Skin of body (tissue), 1 donor: ENCODE measurements at regions not wholly inside any gene's neighbourhood (a gene's known extent, or its start where the extent isn't known, plus 50 kb on each side); places are given as distances from the start of the nearest gene placed in this dataset.

Source experiments
- DNase-seq: peaks from one replicate; lab custom pipeline; 2025; lab: John Stamatoyannopoulos, UW

DNA sequence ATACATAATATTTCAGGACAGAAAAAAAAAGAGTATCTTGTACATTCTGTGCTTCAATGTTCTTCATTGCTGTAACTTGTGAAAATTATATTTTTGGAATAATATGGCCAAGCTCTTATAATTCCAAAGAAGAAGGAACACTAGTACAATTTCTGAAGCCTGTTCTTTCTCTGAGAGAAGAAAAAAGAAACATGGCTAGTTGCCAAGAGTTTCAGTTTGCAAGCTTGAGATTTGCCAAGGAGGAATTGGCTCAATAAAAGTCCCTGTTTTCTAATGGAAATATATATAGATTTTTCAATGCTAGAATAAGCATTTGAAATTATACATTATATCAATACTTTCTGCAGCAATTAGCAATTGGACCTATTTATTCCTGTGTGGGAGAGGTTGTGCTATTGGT is 285.2 kb upstream of the NEGR1 start:
- peak; percentile 58 for DNase-seq

DNA sequence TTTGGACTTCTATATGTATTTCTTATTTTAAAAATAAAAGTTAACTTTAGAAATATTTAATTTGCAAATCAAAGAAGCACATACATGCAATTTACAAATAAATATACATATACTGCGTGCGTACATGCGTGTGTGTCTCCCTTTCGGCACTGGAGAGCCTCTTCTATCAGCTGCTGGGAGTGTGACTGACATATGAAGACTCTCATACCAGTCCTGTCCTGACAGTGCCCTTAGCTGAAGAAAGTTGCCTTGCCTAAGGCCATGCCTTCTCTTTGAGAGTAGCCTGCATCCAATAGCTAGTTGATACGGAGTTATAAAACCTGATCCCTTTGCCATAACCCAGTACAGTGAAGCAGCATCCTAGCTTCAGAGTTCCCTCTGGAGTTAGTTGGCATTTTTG is 282.4 kb upstream of the NEGR1 start:
- DNase-seq, result no peak

DNA sequence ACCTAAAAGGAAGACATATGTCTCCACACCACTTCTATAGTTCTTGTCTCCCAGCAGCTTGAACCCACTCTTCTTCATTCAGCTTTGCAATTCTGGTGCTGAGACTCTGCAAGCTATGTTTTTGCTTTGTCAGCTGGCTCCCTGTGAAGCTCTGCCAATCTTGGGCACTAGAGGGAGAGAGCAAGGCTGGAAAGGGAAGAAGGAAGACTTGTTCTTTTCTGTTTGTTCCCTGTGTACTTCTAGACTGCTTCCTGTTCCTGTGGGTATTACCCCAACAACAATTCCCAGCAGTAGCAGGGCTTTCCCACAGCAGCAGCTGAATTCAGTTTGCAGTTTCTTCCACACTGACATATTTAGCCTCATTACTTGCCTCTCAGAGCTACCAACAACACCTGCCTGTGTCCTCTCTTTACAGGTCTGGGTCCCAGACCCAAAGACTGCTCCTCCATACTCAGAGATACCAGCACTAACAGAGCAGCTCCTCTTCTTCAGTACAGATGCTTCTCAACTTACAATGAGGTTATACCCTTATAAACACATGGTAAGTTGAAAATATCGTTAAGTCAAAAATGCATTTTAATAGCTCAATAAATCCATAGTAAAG is 275.2 kb upstream of the NEGR1 start:
- no peak for DNase-seq

DNA sequence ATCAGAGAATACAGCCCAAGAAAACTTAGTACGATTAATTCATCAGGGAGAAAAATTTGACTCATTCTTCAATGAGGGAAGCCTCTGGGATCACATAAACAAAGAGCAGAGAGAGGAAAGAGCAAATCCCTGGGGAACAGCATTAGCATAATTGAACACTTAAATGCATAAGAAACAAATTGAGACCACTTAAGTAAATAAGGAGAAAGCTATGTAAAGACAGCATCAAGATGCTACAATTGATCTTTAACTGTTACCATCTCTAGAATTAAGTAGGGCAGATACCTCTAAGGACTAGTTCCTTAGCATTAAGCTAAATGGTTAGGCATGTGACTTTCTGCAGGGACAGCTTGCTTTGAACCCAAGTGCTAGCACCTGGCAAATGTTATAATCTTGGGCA is 265.1 kb upstream of the NEGR1 start:
- DNase-seq, result no peak

DNA sequence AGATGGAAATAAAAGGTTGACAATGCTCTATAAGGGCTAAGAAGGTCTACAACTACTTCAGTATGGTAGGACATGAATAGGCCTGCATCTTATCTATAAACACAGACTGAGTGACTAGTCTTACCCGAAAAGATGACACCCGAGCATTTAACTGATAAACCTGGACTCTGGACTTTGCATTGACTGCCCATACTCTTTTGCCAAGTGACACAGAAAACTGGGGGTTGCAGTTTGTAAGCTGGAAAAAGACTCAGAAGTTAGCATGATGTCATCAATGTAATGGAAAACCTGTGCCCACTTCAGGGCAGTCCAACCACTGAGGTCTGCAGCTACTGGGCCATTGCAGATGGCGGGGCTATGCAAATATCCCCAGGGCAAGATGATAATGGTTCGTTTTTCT is 258.3 kb upstream of the NEGR1 start:
- DNase-seq, result no peak

DNA sequence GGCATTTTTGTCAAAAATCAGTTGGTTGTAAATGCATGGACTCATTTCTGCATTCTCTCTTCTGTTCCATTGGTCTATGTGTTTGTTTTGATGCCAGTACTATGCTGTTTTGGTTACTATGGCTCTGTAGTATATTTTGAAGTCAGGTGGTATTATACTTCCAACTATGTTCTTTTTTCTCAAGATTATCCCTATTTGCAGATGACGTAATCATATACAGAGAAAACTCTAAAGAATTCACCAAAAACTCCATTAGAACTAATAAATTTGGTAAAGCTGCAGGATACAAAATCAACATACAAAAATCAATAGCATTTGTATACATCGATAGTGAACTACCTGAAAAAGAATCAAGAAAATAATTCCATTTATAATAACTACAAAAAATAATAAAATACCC is 253.1 kb upstream of the NEGR1 start:
- DNase-seq, result no peak

DNA sequence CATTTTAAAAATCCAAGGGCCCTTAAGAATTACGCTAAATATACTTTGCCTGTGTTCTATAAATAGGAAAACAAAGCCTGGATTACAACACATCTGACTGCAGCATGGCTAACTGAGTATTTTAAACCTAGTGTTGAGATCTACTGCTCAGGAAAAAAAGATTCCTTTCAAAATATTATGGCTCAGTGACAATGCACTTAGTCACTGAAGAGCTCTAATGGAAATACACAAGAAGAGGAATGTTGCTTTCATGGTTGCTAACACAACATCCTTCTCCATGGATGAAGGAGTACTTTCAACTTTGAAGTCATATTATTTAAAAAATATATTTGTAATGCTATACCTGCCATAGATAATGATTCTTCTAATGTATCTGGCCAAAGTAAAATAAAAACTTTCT is 248.3 kb upstream of the NEGR1 start:
- no peak for DNase-seq

DNA sequence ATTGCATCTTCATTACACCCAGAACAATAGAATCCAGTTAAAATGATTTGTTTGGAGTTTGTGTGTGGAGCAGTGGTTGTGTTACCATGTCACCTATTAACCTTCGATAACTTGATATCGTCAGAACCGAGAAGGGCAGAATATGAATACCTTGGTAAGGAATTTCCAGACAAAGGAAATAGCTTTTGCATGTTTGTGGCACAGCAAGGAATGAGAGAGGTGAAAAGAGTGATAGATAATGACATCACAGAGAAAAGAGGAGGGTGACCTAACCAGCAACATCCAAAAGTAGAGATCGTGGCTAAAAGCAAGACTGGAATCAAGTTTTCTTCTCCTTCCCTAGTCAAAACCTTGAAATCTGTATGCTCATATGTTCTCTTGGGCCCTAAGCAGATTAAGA is 244.6 kb upstream of the NEGR1 start:
- DNase-seq, result no peak

DNA sequence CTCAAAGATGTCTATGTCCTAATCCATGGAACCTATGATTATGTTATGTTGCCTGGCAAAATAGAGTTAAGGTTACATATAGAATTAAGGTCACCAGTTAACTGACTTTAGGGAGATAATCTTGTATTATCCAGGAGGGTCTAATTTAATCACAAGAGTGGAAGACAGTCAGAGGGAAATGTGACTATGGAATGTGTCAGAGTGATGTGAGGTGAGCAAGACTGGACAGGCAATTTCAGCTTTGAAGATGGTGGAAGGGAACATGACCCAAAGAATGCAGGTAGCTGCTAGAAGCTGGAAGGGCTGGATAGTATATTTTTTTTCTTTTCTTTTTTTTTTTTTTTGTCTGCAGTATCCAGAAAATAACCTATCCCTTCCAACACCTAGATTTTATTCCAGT is 241.7 kb upstream of the NEGR1 start:
- DNase-seq, result no peak

DNA sequence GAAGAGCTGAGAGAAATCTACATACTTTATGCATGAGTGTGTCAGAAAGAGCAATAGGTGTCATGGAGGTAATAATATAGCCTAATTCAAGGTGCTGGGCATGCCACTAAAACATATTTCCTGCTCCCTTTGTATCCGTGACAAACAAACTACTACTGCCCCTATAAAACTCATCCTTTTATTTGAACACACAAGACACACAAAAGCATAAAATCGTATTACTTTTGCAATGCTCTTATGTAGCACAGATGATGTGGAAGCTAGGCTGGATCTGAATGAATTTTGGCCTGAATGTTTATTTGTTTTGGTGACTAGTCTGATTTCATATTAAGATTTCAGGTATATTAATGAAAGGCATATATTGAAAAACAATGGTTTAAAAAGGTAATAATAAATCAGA is 239.3 kb upstream of the NEGR1 start:
- no peak for DNase-seq

DNA sequence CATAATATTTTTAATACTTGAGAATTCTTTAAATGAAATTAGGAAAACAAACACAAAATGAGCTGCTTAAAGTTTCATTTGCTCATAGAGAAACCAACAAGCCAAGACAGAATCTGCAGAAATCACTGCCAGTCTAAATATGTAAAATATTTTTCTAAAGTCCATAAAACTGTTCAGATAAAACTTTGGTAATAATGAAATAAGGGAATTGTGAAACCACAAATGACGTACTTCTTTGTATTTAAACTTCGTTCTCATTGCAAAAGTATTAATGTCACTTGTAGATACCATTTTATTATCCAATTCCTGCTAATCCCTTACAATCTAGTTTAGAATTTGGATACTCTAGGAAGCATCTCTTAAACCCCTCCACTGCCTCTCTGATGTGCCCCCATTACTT is 234.5 kb upstream of the NEGR1 start:
- DNase-seq, result peak; percentile 2

DNA sequence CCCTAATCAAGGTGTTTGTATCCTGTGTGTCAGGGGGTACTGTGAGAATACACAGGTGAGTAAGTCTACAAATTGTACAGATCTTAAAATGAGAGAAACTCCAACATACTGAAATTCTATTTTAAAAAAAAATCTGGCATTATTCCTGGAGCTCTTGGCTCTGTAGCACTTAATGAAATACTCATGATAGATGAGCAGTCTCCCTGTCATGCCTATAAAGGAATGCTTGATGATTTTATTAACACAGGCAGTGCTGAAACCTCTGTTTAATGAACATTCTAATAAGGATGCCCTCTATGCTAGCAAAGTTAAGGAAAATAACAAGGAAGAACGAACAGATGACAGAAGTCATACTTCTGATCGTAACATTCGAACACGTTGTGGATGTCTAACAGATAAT is 233.9 kb upstream of the NEGR1 start:
- no peak for DNase-seq

DNA sequence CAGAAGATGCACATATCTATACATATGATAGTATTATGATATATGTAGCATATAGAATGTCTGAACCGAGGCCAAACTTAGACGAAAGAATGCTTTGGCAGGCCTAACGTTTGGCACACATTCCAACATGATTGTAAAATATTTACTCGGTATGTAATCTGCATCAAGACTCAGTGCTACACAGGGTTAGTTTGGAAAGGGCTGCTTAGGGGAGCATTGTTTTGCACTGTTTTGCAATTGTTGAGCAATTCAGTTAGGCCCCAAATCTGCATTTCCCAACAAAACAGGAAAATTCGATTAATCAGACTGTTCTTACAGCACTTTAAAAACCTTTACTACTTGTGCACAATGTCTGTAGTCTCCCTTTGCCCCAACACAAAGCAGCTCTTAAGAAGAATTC is 216.0 kb upstream of the NEGR1 start:
- DNase-seq, result no peak

DNA sequence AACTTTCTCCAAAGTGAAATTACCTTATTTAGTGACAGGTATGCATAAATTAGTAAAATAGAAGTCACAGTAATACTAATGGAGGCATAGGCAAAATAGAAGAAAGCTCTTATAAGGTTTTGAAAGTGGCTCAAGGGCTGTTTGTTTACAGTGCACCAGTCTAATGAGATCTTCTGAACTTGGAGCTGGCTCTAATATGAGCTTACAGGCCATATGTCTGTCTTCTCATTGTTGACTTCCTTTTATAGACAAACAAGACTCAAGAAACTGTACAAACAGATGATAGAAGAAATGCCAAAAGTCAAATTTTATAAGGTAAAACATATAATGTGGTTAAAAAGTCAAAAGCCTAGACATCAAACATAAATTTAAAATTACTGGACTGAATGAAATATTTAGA is 207.5 kb upstream of the NEGR1 start:
- DNase-seq, result no peak

DNA sequence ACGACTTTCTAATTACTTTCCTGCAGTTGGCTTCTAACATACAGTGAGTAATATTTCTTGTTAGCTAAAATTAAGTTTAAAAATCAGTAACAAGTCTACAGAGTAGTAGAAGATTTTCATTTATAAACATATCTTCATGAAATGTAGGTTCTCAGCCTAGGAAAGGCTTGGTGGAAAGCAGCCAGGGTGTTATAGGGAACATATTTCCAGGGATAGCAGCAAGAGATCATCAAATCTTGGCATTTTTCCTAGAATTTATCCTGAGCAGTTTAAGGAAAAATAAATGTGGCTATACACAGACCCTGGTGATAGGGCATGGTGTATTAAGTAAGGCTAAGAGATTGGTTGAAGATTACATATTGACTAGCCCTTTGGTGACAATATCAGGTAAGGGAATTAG is 203.5 kb upstream of the NEGR1 start:
- DNase-seq, result peak; percentile 12

DNA sequence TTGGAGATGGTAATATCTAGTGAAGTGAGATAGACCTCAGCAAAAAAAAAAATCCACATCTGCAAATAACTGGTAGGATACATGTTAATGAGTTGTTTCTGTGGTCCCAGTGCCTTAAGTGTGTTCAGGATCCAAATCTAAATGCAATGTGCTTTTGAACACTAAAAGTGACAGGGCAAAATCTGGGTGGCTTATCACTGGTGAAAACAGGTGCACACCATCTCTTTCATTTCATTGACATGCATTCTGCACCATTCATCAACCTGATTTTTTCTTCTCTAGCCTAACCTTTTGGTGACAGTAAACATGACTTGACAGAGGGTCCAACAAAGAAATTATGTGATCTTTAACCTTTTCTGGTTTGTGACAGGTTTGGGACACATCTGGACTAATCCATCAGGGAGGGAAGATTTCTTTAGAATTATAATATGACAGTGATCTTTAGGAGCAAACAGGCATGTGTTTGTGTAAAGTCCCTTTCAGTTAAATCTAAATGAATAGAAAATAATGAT is 201.6 kb upstream of the NEGR1 start:
- DNase-seq, result no peak

DNA sequence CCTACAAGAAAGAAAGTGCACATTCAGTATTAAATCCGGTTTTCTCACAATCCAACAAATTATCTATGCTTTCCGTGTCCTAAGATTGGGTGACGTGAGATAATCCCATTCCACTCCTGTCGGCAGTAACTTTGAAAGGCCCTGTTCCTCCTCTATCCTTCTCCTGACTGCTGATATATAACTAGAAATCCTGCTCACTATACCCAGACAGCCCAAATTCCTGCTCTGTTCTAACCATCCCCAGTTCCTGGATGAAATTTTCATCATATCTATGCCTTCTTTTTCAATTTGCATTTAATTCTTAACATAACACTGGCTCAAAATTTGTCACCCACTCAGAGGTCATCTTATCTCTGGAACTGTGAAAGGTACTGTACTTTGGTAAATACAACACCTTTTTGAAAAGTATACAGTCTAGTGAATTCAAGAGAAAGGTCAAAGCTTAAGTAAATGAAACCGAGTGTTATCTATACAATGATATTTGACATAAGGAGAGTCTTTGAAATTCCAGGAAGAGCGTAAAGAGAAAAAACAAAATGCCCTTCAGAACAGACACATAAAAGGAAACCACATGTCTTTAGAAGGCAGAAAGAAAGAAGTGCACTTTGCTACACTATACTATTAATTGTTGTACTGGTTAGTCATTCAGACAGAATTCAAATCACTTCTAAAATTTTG is 200.5 kb upstream of the NEGR1 start:
- DNase-seq, result no peak

DNA sequence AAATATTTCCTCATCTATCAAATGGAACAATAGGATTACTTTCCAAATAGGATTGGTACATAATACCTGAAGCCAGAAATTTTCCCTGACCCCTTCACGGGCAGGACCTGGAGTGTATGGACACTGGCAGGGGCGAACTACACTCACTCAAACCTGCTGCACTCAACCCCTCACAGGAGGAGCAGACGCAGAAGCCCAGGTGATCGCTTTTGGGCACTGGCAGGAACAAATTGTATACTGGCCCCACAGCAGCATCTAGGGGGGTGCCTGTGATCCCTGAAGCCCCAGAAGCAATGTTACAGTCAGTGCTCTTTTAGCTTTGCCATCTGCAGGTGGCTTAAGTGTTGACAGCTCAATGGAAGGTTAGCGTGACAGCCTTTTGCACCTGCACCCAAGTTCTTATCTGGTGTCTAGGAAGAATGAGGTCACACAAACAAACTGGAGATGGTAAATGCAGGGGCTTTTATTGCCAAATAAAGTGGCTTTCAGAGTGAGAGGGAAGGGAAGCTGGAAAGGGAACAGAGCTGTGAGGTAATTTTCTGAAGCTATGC is 199.2 kb upstream of the NEGR1 start:
- no peak for DNase-seq

DNA sequence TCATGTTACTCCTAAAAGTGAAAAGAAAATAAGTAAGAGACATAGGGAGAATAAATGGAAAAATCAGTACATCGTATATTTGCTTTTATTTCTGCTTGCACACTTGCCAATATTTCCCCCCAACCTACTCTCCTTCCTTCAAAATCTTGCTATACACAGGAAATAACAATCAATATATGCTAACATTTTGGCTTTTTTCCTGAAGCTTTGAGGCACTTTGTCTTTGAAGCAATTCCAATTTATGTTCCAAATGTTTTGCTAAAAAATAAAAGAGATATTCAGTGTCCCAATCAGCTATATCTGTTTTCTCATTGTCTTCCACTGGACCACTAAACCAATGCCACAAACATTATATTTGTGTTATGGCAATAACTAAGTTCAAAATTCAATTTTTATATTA is 184.0 kb upstream of the NEGR1 start:
- DNase-seq, result no peak

DNA sequence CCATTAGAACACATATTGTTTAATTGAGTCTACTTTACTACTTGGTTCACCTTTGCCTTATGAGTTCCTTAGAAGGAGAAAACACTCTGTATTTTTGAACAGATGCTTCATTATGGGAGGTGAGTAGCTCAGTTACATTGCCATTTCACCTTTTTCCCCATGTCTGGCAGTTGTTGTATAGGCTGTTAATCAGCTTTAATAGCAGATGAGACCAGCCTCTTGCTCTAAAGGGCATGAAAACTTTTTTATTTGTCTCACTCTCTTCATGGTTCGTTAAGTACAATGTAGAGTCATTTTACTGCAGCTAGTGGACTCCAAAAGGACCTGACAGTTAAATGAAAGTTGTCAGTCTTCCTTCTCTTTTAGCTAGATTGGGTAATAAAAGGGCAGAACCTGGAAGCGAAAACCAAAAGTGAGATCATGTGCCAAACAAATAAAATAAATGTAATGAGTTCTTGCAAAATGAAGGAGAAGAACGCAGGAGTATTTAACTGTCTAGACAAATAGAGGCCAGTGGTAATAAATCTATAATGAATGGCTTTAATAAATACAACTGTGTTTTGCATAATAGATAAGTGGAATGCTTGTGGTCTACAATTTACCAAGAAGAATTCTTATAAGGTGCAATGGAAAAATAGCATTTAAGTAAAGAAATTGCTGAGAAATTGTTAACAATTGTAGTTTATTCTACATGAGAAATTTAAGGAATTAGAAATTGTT is 180.0 kb upstream of the NEGR1 start:
- no peak for DNase-seq

DNA sequence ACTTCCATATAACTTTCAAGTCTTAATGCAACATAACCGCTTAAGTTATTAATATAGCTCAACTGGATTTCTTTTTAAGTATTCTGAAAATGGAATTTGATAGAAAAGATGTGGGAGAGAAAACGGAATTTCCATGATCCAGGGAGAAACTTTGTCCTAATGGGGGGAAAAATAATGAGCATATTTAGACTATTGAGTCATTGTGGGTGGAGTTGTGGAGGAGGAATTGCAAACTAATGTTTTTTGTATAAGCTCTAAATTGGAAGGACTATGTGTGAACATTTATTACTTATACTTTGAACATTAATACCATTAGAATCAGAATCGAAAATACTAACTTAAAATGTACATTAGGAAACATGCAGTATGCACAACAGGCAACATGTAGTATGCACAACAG is 159.9 kb upstream of the NEGR1 start:
- DNase-seq, result no peak

DNA sequence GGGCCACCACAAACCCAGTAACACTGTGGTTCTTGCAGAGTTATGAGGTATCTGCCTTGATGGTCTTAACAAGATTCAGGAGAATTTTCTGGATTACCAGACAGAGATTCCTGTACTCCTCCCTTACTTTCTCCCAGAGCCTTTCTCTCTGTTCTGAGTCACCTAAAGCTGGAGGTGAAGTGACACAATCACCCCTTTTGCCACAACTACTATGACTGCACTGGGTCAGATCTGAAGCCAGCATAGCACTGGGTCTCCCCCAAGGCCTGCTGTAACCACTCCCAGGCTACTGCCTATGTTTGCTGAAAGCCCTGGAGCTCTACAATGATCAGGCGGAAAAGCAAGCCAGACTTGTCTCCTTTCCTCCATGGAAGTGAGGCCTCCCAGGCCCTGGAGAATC is 156.7 kb upstream of the NEGR1 start:
- DNase-seq, result no peak

DNA sequence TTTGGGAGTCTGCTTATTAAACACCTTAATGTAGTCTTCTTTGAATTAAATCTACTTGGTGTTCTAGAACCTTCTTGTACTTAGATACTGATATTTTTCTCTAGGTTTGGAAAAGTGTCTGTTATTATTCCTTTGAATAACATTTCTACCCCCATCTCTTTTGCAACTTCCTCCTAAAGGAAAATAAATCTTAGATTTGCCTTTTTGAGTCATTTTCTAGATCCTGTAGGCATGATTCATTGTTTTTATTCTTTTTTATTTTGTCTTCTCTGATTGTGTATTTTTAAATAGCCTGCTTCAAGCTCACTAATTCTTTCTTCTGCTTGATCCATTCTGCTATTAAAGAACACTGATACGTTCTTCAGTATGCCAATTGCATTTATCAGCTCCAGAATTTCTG is 155.9 kb upstream of the NEGR1 start:
- no peak for DNase-seq
